ENCODE measurements at regions not wholly inside any gene's neighbourhood (a gene's known extent, or its start where the extent isn't known, plus 50 kb on each side); places are given as distances from the start of the nearest gene placed in this dataset.

DNA sequence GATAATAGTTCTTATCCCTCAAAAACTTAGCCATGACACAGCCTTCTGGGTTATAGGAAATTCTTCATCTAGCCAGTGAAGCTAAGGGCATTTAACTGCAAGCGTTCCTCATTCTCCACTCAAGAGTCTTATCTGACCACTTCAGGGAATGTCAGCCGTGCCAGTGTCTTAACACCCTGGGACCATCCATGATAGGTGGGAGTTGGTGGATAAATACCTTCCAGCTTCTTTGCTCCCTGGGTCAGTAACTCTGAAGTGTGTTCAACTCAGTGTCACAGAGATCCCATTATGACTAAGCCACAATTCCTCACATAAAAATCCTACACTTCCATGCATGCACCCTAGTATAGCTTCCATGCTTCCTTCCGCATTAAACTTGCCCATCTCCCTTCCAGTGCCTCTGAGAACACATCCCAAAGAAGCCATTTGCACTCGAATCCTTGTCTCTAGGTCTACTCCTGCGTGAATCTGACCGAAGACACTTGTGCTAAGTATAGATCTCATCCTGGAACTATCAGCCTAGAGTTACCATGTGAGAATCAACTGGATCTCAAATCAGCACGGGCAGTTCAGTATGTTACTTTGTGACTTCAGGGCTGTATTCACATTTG, 264.3 kb upstream of the MAF start:
- ChIA-PET POLR2A (no interaction called here), CTCF (no interaction called here)
- Mint-ChIP-seq H3K36me3 (no peaks in the 10 kb centered on the region), H3K27ac (no peak overlapping the region), H3K4me3 (no peak overlapping the region), H3K27me3 (peaks cover 0 to 31% of the 10 kb centered on the region in 2 donors), H3K9me3 (peaks cover 0 to 3% (median 0%) of the 10 kb centered on the region in 5 donors), H3K4me1 (no peaks in the 10 kb centered on the region)
- Histone ChIP-seq H3K4me3 (ENCODE audit: low read length) (no peak overlapping the region), H3K9me3 (ENCODE audit: low read length) (peaks cover 3% of the 10 kb centered on the region), H3K36me3 (ENCODE audit: insufficient read depth, low read length) (no peaks in the 10 kb centered on the region), H3K27ac (ENCODE audit: low read depth, low read length) (no peak overlapping the region), H3K27me3 (ENCODE audit: insufficient read depth, low read length, poor library complexity, severe bottlenecking) (no peaks in the 10 kb centered on the region), H3K4me1 (ENCODE audit: insufficient read depth, low read length) (no peaks in the 10 kb centered on the region)
- no peak for DNase-seq

- Mint-ChIP-seq H3K27ac (no peak overlapping the region), H3K4me1 (no peaks in the 10 kb centered on the region), H3K9me3 (peaks cover 0 to 3% (median 0%) of the 10 kb centered on the region in 5 donors), H3K27me3 (peaks cover 0 to 33% of the 10 kb centered on the region in 2 donors), H3K36me3 (no peaks in the 10 kb centered on the region), H3K4me3 (no peak overlapping the region)
- Histone ChIP-seq H3K4me1 (ENCODE audit: insufficient read depth, low read length) (no peaks in the 10 kb centered on the region), H3K4me3 (ENCODE audit: low read length) (no peak overlapping the region), H3K27me3 (ENCODE audit: insufficient read depth, low read length, poor library complexity, severe bottlenecking) (no peaks in the 10 kb centered on the region), H3K36me3 (ENCODE audit: insufficient read depth, low read length) (no peaks in the 10 kb centered on the region), H3K9me3 (ENCODE audit: low read length) (peaks cover 3% of the 10 kb centered on the region), H3K27ac (ENCODE audit: low read depth, low read length) (peak overlapping the region; percentile 32)
- no peak for DNase-seq
- CTCF ChIA-PET, result interaction anchor here (0.8 kb wide), 1 partner anchor 23 kb away, joined by 3 read pairs; no protein-coding TSS in a partner anchor
- POLR2A ChIA-PET, result no interaction called here
These were observed 263.7 kb upstream of the MAF start for GRCh38 chr16:79864032-79864780.

DNA sequence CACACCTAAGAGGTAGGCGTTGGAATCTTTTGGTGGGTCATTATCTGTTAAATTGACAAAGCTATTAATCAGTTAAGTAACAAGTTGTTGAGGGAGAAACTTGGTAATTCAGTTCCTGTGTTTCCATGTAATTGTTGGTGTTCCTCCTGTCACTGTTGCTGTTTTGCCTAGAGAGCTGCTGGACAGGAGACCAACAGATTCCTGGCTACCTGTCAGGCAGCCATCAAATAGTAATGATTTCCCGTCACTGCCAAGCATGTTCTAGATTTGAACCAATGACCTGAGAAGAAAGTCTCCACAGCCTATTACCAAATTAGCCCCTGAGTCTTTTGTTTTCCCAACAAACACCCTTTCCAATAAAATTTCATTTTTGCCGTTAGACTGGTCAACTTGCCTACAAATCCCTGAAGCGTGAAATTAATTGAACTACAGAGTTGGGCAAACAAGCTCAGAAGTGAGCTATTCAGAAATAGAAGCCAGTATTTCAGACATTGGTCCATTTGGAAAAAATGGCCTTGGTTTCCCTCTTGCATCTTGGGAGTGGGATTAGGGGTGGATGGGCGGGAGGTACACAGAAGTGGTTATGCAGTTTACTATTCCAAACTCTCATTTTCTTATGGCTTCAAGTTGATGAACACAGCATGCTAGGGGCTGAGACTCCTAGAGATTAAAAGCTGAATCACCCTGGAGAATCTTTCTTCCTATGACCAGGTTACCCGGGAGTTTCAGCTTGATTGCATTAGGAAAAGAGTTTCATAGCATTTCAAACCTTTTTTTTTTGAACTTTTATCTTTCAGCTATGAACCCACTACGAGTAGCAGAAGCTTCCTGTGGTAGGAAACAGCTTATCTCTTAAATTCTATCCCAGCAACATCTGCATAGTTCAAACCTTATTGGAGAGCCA, 262.8 kb upstream of the MAF start:
- Histone ChIP-seq H3K4me1 (ENCODE audit: insufficient read depth, low read length) (no peaks in the 10 kb centered on the region), H3K9me3 (ENCODE audit: low read length) (peaks cover 3% of the 10 kb centered on the region), H3K27ac (ENCODE audit: low read depth, low read length) (peak overlapping the region; percentile 32), H3K4me3 (ENCODE audit: low read length) (no peak overlapping the region), H3K27me3 (ENCODE audit: insufficient read depth, low read length, poor library complexity, severe bottlenecking) (no peaks in the 10 kb centered on the region), H3K36me3 (ENCODE audit: insufficient read depth, low read length) (no peaks in the 10 kb centered on the region)
- no peak for DNase-seq
- ChIA-PET POLR2A (no interaction called here), CTCF (interaction anchor here (0.8 kb wide), 1 partner anchor 22 kb away, joined by 3 read pairs; no protein-coding TSS in a partner anchor)
- H3K27me3 Mint-ChIP-seq, result peaks cover 0 to 34% of the 10 kb centered on the region in 2 donors
- no peaks in the 10 kb centered on the region for H3K4me1 Mint-ChIP-seq
- no peaks in the 10 kb centered on the region for H3K36me3 Mint-ChIP-seq
- no peak overlapping the region for H3K27ac Mint-ChIP-seq
- H3K4me3 Mint-ChIP-seq, result no peak overlapping the region
- H3K9me3 Mint-ChIP-seq, result peaks cover 0 to 3% (median 0%) of the 10 kb centered on the region in 5 donors

DNA sequence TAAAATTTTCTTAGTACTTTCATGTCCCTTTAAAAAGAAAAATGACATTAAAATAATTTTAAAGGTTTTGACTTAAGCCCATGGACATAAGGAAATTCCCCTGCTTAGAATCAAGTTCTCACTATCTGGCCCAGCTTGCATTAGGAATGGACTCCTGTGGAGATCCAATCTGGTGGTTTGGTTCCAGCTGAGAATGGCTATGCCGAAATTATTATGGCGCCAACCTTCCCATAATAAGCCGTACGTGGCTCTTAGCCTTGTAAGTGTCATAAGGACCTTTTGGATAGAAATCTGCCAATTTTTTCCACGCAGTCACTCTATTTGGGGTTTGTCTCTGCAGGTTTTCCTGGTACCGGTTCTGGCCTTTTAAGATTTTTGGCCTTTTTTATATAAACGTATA, 262.1 kb upstream of the MAF start:
- Histone ChIP-seq H3K27me3 (ENCODE audit: insufficient read depth, low read length, poor library complexity, severe bottlenecking) (no peaks in the 10 kb centered on the region), H3K4me3 (ENCODE audit: low read length) (no peak overlapping the region), H3K9me3 (ENCODE audit: low read length) (peaks cover 3% of the 10 kb centered on the region), H3K27ac (ENCODE audit: low read depth, low read length) (no peak overlapping the region), H3K36me3 (ENCODE audit: insufficient read depth, low read length) (no peaks in the 10 kb centered on the region), H3K4me1 (ENCODE audit: insufficient read depth, low read length) (no peaks in the 10 kb centered on the region)
- Mint-ChIP-seq H3K27me3 (peaks cover 0 to 32% of the 10 kb centered on the region in 2 donors), H3K9me3 (peaks cover 0 to 3% (median 0%) of the 10 kb centered on the region in 5 donors), H3K27ac (no peak overlapping the region), H3K4me1 (no peaks in the 10 kb centered on the region), H3K4me3 (no peak overlapping the region), H3K36me3 (no peaks in the 10 kb centered on the region)
- CTCF ChIA-PET, result interaction anchor here (1.1 kb wide), 1 partner anchor 34 kb away, joined by 4 read pairs; no protein-coding TSS in a partner anchor
- POLR2A ChIA-PET, result no interaction called here
- no peak for DNase-seq

DNA sequence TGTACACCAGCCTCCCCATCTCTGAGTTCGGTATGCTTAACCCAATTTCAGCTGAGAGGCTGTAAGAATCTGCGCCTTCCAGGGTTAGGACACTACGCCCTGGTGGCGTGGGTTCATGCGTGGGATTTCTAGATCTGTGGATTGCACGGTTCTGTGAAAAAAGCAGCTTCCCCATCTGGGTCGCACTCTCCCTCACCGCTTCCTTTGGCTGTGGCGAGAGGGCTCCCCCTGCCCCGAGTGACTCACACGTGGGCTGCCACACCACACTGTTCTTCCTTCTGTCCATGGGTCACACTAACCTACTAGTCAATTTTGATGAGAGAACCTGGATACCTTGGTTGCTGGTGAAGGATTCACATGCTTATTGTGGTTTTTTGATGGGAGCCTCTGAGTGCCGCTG, 256.0 kb upstream of the MAF start:
- no peaks in the 10 kb centered on the region for H3K4me1 Mint-ChIP-seq
- H3K4me3 Mint-ChIP-seq, result no peak overlapping the region
- DNase-seq, result no peak
- Histone ChIP-seq H3K9me3 (ENCODE audit: low read length) (no peaks in the 10 kb centered on the region), H3K36me3 (ENCODE audit: insufficient read depth, low read length) (no peaks in the 10 kb centered on the region), H3K27me3 (ENCODE audit: insufficient read depth, low read length, poor library complexity, severe bottlenecking) (no peaks in the 10 kb centered on the region), H3K4me1 (ENCODE audit: insufficient read depth, low read length) (no peaks in the 10 kb centered on the region), H3K27ac (ENCODE audit: low read depth, low read length) (no peak overlapping the region), H3K4me3 (ENCODE audit: low read length) (no peak overlapping the region)
- no peak overlapping the region for H3K27ac Mint-ChIP-seq
- H3K27me3 Mint-ChIP-seq, result peaks cover 11 to 34% of the 10 kb centered on the region in 2 donors
- ChIA-PET CTCF (no interaction called here), POLR2A (no interaction called here)
- peaks cover 13 to 26% (median 24%) of the 10 kb centered on the region in 5 donors for H3K9me3 Mint-ChIP-seq
- H3K36me3 Mint-ChIP-seq, result no peaks in the 10 kb centered on the region

- H3K27ac Mint-ChIP-seq, result no peak overlapping the region
- no peaks in the 10 kb centered on the region for H3K4me1 Mint-ChIP-seq
- H3K9me3 Mint-ChIP-seq, result peaks cover 4 to 18% (median 13%) of the 10 kb centered on the region in 5 donors
- H3K4me3 Mint-ChIP-seq, result no peak overlapping the region
- POLR2A ChIA-PET, result no interaction called here
- Histone ChIP-seq H3K27ac (ENCODE audit: low read depth, low read length) (no peak overlapping the region), H3K27me3 (ENCODE audit: insufficient read depth, low read length, poor library complexity, severe bottlenecking) (no peaks in the 10 kb centered on the region), H3K4me3 (ENCODE audit: low read length) (no peak overlapping the region), H3K9me3 (ENCODE audit: low read length) (no peaks in the 10 kb centered on the region), H3K36me3 (ENCODE audit: insufficient read depth, low read length) (no peaks in the 10 kb centered on the region), H3K4me1 (ENCODE audit: insufficient read depth, low read length) (no peaks in the 10 kb centered on the region)
- peaks cover 11 to 17% of the 10 kb centered on the region in 2 donors for H3K27me3 Mint-ChIP-seq
- H3K36me3 Mint-ChIP-seq, result no peaks in the 10 kb centered on the region
- CTCF ChIA-PET, result no interaction called here
- DNase-seq, result no peak
These were observed 249.8 kb upstream of the MAF start for GRCh38 chr16:79850348-79850747.

DNA sequence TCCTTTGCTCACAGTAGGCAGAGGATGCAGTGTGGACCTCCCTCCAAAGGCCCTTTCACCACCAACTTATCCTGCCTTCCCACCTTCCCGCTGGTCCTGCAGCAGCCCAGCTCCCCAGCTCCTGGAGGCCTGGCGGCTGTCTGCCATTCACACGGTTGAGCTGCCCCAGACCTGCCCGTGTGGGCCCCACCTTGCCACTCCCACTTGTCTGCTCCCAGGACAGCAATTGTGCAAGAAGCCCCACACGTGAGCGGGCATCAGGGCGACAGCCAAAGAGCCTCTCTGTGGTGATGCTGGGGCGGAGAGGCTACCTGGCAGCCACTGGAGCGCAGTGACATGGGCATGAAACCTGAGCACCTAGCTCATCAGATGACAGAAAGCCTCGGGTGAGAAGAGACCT, 248.6 kb upstream of the MAF start:
- no peaks in the 10 kb centered on the region for H3K36me3 Mint-ChIP-seq
- Histone ChIP-seq H3K9me3 (ENCODE audit: low read length) (no peaks in the 10 kb centered on the region), H3K36me3 (ENCODE audit: insufficient read depth, low read length) (no peaks in the 10 kb centered on the region), H3K4me3 (ENCODE audit: low read length) (no peak overlapping the region), H3K27me3 (ENCODE audit: insufficient read depth, low read length, poor library complexity, severe bottlenecking) (no peaks in the 10 kb centered on the region), H3K4me1 (ENCODE audit: insufficient read depth, low read length) (no peaks in the 10 kb centered on the region), H3K27ac (ENCODE audit: low read depth, low read length) (no peak overlapping the region)
- H3K9me3 Mint-ChIP-seq, result peaks cover 0 to 8% (median 3%) of the 10 kb centered on the region in 5 donors
- no peak for DNase-seq
- peaks cover 6 to 11% of the 10 kb centered on the region in 2 donors for H3K27me3 Mint-ChIP-seq
- H3K4me1 Mint-ChIP-seq, result no peaks in the 10 kb centered on the region
- ChIA-PET POLR2A (no interaction called here), CTCF (no interaction called here)
- H3K27ac Mint-ChIP-seq, result no peak overlapping the region
- no peak overlapping the region for H3K4me3 Mint-ChIP-seq

DNA sequence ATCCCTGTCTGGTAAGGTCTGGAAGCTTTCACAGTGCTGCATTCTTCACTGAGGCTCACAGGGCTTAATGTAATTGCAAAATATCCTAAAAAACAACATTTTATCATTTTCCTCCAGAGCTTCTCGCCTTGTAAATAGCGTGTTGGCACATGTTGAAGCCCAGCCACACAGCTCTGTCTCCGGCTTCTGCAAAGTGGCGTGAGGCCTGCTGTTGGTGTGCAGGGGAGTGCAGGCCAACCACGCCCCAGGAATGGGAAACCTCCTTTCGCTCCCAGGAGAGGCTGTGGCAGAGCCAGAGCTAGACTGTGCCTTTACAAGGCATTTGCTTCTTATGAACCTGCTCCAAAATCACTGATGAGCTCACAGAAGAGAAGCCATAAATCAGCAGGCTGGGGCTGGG, 248.2 kb upstream of the MAF start:
- no peak overlapping the region for H3K4me3 Mint-ChIP-seq
- CTCF ChIA-PET, result no interaction called here
- H3K9me3 Mint-ChIP-seq, result peaks cover 0 to 4% (median 3%) of the 10 kb centered on the region in 5 donors
- H3K9me3 ChIP-seq (ENCODE audit: low read length), result no peaks in the 10 kb centered on the region
- H3K36me3 ChIP-seq (ENCODE audit: insufficient read depth, low read length), result no peaks in the 10 kb centered on the region
- no peaks in the 10 kb centered on the region for H3K36me3 Mint-ChIP-seq
- no peaks in the 10 kb centered on the region for H3K4me1 Mint-ChIP-seq
- H3K4me1 ChIP-seq (ENCODE audit: insufficient read depth, low read length), result no peaks in the 10 kb centered on the region
- no peaks in the 10 kb centered on the region for H3K27me3 ChIP-seq (ENCODE audit: insufficient read depth, low read length, poor library complexity, severe bottlenecking)
- H3K27ac ChIP-seq (ENCODE audit: low read depth, low read length), result no peak overlapping the region
- POLR2A ChIA-PET, result no interaction called here
- DNase-seq, result no peak
- H3K4me3 ChIP-seq (ENCODE audit: low read length), result no peak overlapping the region
- no peak overlapping the region for H3K27ac Mint-ChIP-seq
- H3K27me3 Mint-ChIP-seq, result peaks cover 7 to 15% of the 10 kb centered on the region in 2 donors

Measured in CD8-positive, alpha-beta memory T cell (primary cell).